Gastrocnemius medialis (tissue), 4 donors: ENCODE measurements at regions not wholly inside any gene's neighbourhood (a gene's known extent, or its start where the extent isn't known, plus 50 kb on each side); places are given as distances from the start of the nearest gene placed in this dataset.

Experiments
- CTCF ChIP-seq, 5 experiments: fragments of 450-650 bp in 3 of 5; fragments of 200-600 bp in 2 of 5; sonication (generic) in 2 of 5; IDR thresholded peaks in 4 of 5; conservative IDR thresholded peaks in 1 of 5; 1 replicate in 4 of 5; 2 replicates in 1 of 5; pipeline ENCODE4 v1.5.1; 2016 to 2019; ENCODE audit warnings: antibody characterized with exemption in 5 of 5, mild to moderate bottlenecking in 3 of 5, moderate library complexity in 3 of 5
- POLR2A ChIP-seq, 2 donors: fragments of 450-650 bp; IDR thresholded peaks; one replicate each; pipeline ENCODE4 v1.6.1; 2017; ENCODE audit warnings: antibody characterized with exemption in 2 of 2, mild to moderate bottlenecking in 2 of 2, moderate library complexity in 2 of 2

GRCh38 chr10:9010931-9011670, 956.6 kb downstream of the GATA3 start:
- TF ChIP-seq CTCF (IDR thresholded peaks at IDR 0.05 in 4 of 5, conservative IDR thresholded peaks at IDR 0.05 in 1 of 5) (no peak), POLR2A (IDR thresholded peaks at IDR 0.05) (no peak)
